HL-60 (cell line): ENCODE measurements at regions not wholly inside any gene's neighbourhood (a gene's known extent, or its start where the extent isn't known, plus 50 kb on each side); places are given as distances from the start of the nearest gene placed in this dataset.

ENCODE experiments used
- CTCF ChIP-seq: IDR thresholded peaks from one replicate; pipeline ENCODE4 v1.5.1; 2011; ENCODE audit warnings: low read length, control low read depth, inconsistent platforms; ENCODE audit not compliant: insufficient read depth
- POLR2AphosphoS5 ChIP-seq: IDR thresholded peaks from 2 replicates; pipeline ENCODE4 v1.6.1; 2012; ENCODE audit warnings: low read depth
- SPI1 ChIP-seq: IDR thresholded peaks from 2 replicates; pipeline ENCODE4 v1.6.1; 2012; ENCODE audit warnings: low read depth, mild to moderate bottlenecking, borderline replicate concordance

GRCh38 chr11:105537531-105537930, 72.3 kb upstream of the GRIA4 start:
- TF ChIP-seq POLR2AphosphoS5 (no peak), CTCF (no peak), SPI1 (no peak)
